ENCODE measurements at regions not wholly inside any gene's neighbourhood (a gene's known extent, or its start where the extent isn't known, plus 50 kb on each side); places are given as distances from the start of the nearest gene placed in this dataset.
"Not testable (repeated sequence)": the region's sequence is repeated elsewhere in the genome, so short reads cannot be mapped to it uniquely, and the experiment has no call there.

- DNase-seq: not testable (repeated sequence)
These were observed 307.8 kb upstream of the NBPF12 start for GRCh38 chr1:146630302-146630701.

- DNase-seq: not testable (repeated sequence)
These were observed 319.5 kb upstream of the NBPF12 start for GRCh38 chr1:146618582-146618981.

GRCh38 chr1:146604681-146605080 is 333.4 kb upstream of the NBPF12 start:
- DNase-seq: not testable (repeated sequence)

GRCh38 chr1:146600720-146601307 is 337.3 kb upstream of the NBPF12 start:
- not testable (repeated sequence) for DNase-seq

DNA sequence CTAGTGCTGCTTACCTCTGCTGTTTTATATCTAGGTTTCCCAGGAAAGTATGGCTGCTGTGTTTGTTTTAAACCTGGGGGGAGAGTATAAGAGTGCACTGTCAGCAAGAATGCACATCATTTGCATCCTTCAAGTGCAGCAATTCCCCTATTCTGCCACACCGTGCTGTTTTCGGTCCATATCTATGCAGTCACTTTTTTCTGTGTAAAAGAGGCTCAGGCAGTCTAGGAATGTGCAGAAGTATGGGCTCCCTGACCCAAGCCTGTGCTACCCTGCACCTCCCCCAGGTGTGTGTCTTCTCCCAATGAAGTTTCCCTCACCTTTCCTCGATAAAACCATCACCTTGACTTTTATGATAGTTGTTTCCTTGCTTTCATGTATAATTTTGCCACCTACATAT is 338.2 kb upstream of the NBPF12 start:
- DNase-seq: not testable (repeated sequence)

DNA sequence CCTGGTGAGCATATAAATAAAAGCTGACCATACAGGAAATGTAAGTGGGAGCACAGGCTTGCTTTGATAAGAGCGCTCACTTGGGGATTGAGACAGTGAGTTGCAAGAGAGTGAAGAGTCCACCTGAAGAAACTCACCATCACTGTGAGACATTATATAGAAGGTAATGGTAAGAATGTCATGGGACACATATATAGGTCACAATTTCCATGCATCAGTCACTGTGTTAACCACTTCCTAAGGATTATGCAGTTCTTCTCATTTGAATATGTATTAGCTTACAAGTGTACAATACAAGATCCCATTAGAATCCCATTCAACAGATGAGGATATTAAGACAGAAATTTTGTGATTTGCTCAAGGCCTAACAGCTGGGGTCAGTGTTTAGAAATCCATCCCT is 352.4 kb upstream of the NOTCH2NLA start:
- DNase-seq: not testable (repeated sequence)

GRCh38 chr1:146567541-146567940 is 338.7 kb upstream of the NOTCH2NLA start:
- not testable (repeated sequence) for DNase-seq

- not testable (repeated sequence) for DNase-seq
These were observed 329.2 kb upstream of the NOTCH2NLA start for GRCh38 chr1:146558032-146558431.

- DNase-seq: not testable (repeated sequence)
These were observed 327.6 kb upstream of the NOTCH2NLA start for GRCh38 chr1:146556405-146556804.

DNA sequence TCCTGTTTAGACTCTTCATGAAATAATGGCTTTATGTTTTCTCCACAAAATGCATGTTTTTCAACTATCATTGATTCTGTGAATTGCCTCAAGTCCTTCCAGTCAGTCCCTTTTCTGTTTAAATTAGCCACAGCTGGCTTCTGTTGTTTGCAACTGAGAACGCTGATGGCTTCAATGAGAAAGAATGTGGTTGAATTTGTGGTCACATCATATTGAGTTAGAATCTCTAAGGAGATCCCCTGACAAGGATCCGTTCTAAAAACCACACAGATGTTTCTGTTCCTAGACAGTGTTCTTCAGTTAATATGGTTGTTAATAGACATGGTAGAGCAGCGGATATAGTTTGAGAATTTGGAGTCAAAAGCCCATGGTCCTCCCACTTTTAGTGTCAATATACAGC is 323.6 kb upstream of the NOTCH2NLA start:
- DNase-seq: not testable (repeated sequence)

GRCh38 chr1:146548684-146549083 is 319.9 kb upstream of the NOTCH2NLA start:
- DNase-seq: not testable (repeated sequence)

DNA sequence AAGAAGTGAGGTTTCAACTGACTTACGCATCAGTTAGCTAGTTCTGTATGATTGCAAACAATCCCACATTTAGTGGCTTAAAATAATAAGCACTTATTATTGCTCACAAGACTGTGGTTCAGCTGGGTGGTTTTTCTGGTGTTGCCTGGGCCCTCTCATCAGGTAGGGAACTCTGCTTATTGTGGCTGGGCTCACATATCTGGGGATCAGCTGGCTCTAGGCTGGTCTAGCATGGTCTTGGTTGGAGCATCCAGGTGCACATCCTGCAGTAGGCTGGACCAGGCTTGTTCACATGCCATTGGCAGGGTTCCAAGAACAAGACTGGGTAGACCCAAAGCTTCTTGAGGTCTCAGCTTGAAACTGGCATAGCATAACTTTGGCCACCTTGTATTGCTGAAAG is 317.4 kb upstream of the NOTCH2NLA start:
- not testable (repeated sequence) for DNase-seq

- DNase-seq: not testable (repeated sequence)
These were observed 309.1 kb upstream of the NOTCH2NLA start for GRCh38 chr1:146537775-146538373.

- DNase-seq: not testable (repeated sequence)
These were observed 307.2 kb upstream of the NOTCH2NLA start for GRCh38 chr1:146536028-146536427.

- not testable (repeated sequence) for DNase-seq
These were observed 306.8 kb upstream of the NOTCH2NLA start for GRCh38 chr1:146535575-146535974.

GRCh38 chr1:146530958-146531357 is 302.1 kb upstream of the NOTCH2NLA start:
- DNase-seq: not testable (repeated sequence)

GRCh38 chr1:146522812-146523211 is 294.0 kb upstream of the NOTCH2NLA start:
- DNase-seq: not testable (repeated sequence)

DNA sequence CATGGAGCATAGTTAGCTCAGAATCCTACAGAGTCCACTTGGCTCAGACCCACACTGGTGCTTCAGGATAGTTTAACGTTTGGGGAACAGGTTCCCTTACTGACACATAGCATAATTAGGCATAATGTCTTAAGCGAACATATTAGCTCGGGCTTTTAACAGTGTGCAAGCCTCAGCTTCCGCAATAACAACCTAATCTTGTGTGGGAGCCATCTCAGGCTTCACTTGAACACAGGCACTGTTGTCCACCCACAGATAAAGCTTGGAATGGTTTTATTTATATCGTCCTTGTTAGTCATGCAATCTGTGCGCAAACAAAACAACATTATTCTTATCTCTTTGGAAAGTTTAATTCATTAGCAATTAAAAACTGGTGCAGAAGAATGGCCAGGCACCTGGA is 293.5 kb upstream of the NOTCH2NLA start:
- DNase-seq: not testable (repeated sequence)

GRCh38 chr1:146521804-146522203 is 293.0 kb upstream of the NOTCH2NLA start:
- DNase-seq: not testable (repeated sequence)

DNA sequence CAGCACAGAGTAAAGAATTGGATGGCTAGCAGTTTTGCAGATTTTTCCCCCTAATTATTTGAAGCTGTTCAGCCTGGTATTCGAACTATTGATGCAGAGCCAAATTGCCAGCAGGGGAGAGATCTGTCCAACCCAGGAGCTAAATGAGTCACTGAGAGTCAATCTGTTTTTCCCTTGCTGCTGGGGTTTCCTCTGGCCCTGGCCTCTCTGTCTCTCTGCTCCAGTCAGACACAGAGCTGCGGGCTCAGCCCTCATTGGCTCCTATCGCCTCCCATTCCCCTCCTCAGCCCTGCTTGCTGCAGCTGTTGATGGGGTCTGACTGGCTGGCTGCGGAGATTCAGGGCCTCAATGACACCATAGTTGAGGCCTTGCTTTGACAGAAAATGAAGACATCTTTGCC is 284.9 kb upstream of the NOTCH2NLA start:
- DNase-seq: not testable (repeated sequence)

DNA sequence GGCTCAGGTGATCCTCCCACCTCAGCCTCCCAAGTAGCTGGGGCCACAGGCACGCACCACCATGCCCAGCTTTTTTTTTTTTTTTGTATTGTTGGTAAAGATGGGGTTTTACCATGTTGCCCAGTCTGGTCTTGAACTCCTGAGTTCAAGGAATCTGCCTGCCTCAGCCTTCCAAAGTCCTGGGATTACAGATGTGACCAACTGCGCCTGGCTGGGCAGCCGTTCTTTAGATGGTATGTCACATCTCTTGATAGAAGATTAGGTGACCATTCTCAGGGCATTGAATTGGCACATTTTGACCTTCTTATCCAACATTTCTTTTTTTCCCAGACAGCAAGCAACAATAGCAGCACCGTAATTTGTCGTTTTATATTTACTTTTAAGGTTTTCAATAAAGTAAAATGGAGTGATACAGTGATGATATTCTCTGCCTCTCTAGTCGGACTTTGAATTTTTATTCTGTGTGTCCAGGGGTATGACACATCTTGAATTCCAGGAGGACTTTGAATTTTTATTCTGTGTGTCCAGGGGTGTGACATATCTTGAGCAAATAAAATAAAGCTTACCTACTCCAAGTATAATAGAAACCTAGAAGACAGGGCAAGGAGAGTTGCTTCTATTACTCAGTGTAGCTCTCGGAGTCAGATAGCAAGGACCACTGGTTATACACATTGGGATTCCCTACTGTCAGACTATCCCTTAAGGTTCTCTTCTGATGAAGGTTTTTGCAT is 282.4 kb upstream of the NOTCH2NLA start:
- not testable (repeated sequence) for DNase-seq

GRCh38 chr1:146510248-146510983 is 281.6 kb upstream of the NOTCH2NLA start:
- not testable (repeated sequence) for DNase-seq

GRCh38 chr1:146504121-146504520 is 275.3 kb upstream of the NOTCH2NLA start:
- DNase-seq: not testable (repeated sequence)
